ENCODE measurements at regions not wholly inside any gene's neighbourhood (a gene's known extent, or its start where the extent isn't known, plus 50 kb on each side); places are given as distances from the start of the nearest gene placed in this dataset.
"Not testable (repeated sequence)": the region's sequence is repeated elsewhere in the genome, so short reads cannot be mapped to it uniquely, and the experiment has no call there.

GRCh38 chr4:186404562-186405134 lies 138.7 kb downstream of the F11 start:
- Mint-ChIP-seq H3K4me3 (no peak overlapping the region), H3K27me3 (peaks cover 5% of the 10 kb centered on the region), H3K36me3 (no peaks in the 10 kb centered on the region), H3K9me3 (no peaks in the 10 kb centered on the region), H3K4me1 (no peaks in the 10 kb centered on the region), H3K27ac (no peak overlapping the region)

- Mint-ChIP-seq H3K9me3 (no peaks in the 10 kb centered on the region), H3K27me3 (peaks cover 1% of the 10 kb centered on the region), H3K4me1 (no peaks in the 10 kb centered on the region), H3K4me3 (no peak overlapping the region), H3K27ac (no peak overlapping the region), H3K36me3 (no peaks in the 10 kb centered on the region)
Observed at GRCh38 chr4:186400676-186401075, 134.7 kb downstream of the F11 start.

GRCh38 chr4:186392017-186392416 lies 126.0 kb downstream of the F11 start:
- Mint-ChIP-seq H3K27ac (no peak overlapping the region), H3K36me3 (no peaks in the 10 kb centered on the region), H3K9me3 (no peaks in the 10 kb centered on the region), H3K4me1 (no peaks in the 10 kb centered on the region), H3K27me3 (no peaks in the 10 kb centered on the region), H3K4me3 (no peak overlapping the region)

- H3K27me3 Mint-ChIP-seq, H3K9me3 Mint-ChIP-seq, H3K36me3 Mint-ChIP-seq, H3K4me1 Mint-ChIP-seq, H3K4me3 Mint-ChIP-seq, H3K27ac Mint-ChIP-seq: not testable (repeated sequence)
Observed at GRCh38 chr4:186384328-186384727, 118.3 kb downstream of the F11 start.

GRCh38 chr4:186368281-186368680 lies 102.3 kb downstream of the F11 start:
- H3K27ac Mint-ChIP-seq, result no peak overlapping the region
- no peaks in the 10 kb centered on the region for H3K27me3 Mint-ChIP-seq
- no peak overlapping the region for H3K4me3 Mint-ChIP-seq
- H3K4me1 Mint-ChIP-seq, result no peaks in the 10 kb centered on the region
- peaks cover 17% of the 10 kb centered on the region for H3K9me3 Mint-ChIP-seq
- H3K36me3 Mint-ChIP-seq, result no peaks in the 10 kb centered on the region

- no peak overlapping the region for H3K4me3 Mint-ChIP-seq
- no peaks in the 10 kb centered on the region for H3K36me3 Mint-ChIP-seq
- no peaks in the 10 kb centered on the region for H3K27me3 Mint-ChIP-seq
- no peaks in the 10 kb centered on the region for H3K4me1 Mint-ChIP-seq
- peaks cover 18% of the 10 kb centered on the region for H3K9me3 Mint-ChIP-seq
- H3K27ac Mint-ChIP-seq, result no peak overlapping the region
Observed at GRCh38 chr4:186366326-186366725, 100.3 kb downstream of the F11 start.

GRCh38 chr4:186363038-186363437 lies 97.0 kb downstream of the F11 start:
- not testable (repeated sequence) for H3K36me3 Mint-ChIP-seq, H3K27me3 Mint-ChIP-seq, H3K4me3 Mint-ChIP-seq, H3K27ac Mint-ChIP-seq, H3K4me1 Mint-ChIP-seq
- peaks cover 18% of the 10 kb centered on the region for H3K9me3 Mint-ChIP-seq

GRCh38 chr4:186360551-186360950 lies 94.6 kb downstream of the F11 start:
- Mint-ChIP-seq H3K27ac (no peak overlapping the region), H3K4me1 (no peaks in the 10 kb centered on the region), H3K36me3 (no peaks in the 10 kb centered on the region), H3K27me3 (no peaks in the 10 kb centered on the region), H3K4me3 (no peak overlapping the region), H3K9me3 (peaks cover 18% of the 10 kb centered on the region)

GRCh38 chr4:186351668-186352194 lies 85.7 kb downstream of the F11 start:
- Mint-ChIP-seq H3K4me1 (no peaks in the 10 kb centered on the region), H3K9me3 (no peaks in the 10 kb centered on the region), H3K27ac (no peak overlapping the region), H3K4me3 (no peak overlapping the region), H3K36me3 (no peaks in the 10 kb centered on the region), H3K27me3 (no peaks in the 10 kb centered on the region)

GRCh38 chr4:186348433-186348832 lies 82.4 kb downstream of the F11 start:
- no peaks in the 10 kb centered on the region for H3K4me1 Mint-ChIP-seq
- no peaks in the 10 kb centered on the region for H3K36me3 Mint-ChIP-seq
- H3K27me3 Mint-ChIP-seq, result peaks cover 5% of the 10 kb centered on the region
- no peak overlapping the region for H3K27ac Mint-ChIP-seq
- H3K4me3 Mint-ChIP-seq, result no peak overlapping the region
- no peaks in the 10 kb centered on the region for H3K9me3 Mint-ChIP-seq

- H3K27ac Mint-ChIP-seq, result no peak overlapping the region
Observed at GRCh38 chr4:186347743-186348142, 81.8 kb downstream of the F11 start.

GRCh38 chr4:186345184-186345583 lies 79.2 kb downstream of the F11 start:
- H3K9me3 Mint-ChIP-seq, result no peaks in the 10 kb centered on the region
- peaks cover 6% of the 10 kb centered on the region for H3K27me3 Mint-ChIP-seq
- H3K4me1 Mint-ChIP-seq, result no peaks in the 10 kb centered on the region
- H3K27ac Mint-ChIP-seq, result no peak overlapping the region
- no peak overlapping the region for H3K4me3 Mint-ChIP-seq
- H3K36me3 Mint-ChIP-seq, result no peaks in the 10 kb centered on the region

More at GRCh38 chr4:186347743-186348142, 81.8 kb downstream of the F11 start:
- no peaks in the 10 kb centered on the region for H3K36me3 Mint-ChIP-seq
- no peak overlapping the region for H3K4me3 Mint-ChIP-seq
- H3K4me1 Mint-ChIP-seq, result no peaks in the 10 kb centered on the region
- H3K27me3 Mint-ChIP-seq, result peaks cover 6% of the 10 kb centered on the region
- no peaks in the 10 kb centered on the region for H3K9me3 Mint-ChIP-seq

GRCh38 chr4:186342582-186342981 lies 76.6 kb downstream of the F11 start:
- Mint-ChIP-seq H3K36me3 (no peaks in the 10 kb centered on the region), H3K9me3 (no peaks in the 10 kb centered on the region), H3K27me3 (peaks cover 10% of the 10 kb centered on the region), H3K27ac (no peak overlapping the region), H3K4me1 (no peaks in the 10 kb centered on the region), H3K4me3 (no peak overlapping the region)

GRCh38 chr4:186341655-186342054 lies 75.7 kb downstream of the F11 start:
- Mint-ChIP-seq H3K4me3 (no peak overlapping the region), H3K27me3 (peaks cover 12% of the 10 kb centered on the region), H3K36me3 (no peaks in the 10 kb centered on the region), H3K4me1 (no peaks in the 10 kb centered on the region), H3K9me3 (no peaks in the 10 kb centered on the region), H3K27ac (no peak overlapping the region)

Data from activated naive CD4-positive, alpha-beta T cell treated with anti-CD3 and anti-CD28 coated beads, Interleukin-2, amount 50 U/mL, for 24 hours (primary cell).